KOPT-K1 (cell line): ENCODE measurements at regions not wholly inside any gene's neighbourhood (a gene's known extent, or its start where the extent isn't known, plus 50 kb on each side); places are given as distances from the start of the nearest gene placed in this dataset.
"Not testable (repeated sequence)": the region's sequence is repeated elsewhere in the genome, so short reads cannot be mapped to it uniquely, and the experiment has no call there.

Experiments
- H3K27ac ChIP-seq: fragments of 200-600 bp; sonication (generic); 2 replicates; pipeline ENCODE4 v1.5.1; 2016; ENCODE audit warnings: antibody characterized with exemption, mild to moderate bottlenecking, low read depth, low read length; ENCODE audit not compliant: poor library complexity, severe bottlenecking
- H3K36me3 ChIP-seq: fragments of 200-600 bp; sonication (generic); 2 replicates; pipeline ENCODE4 v1.5.1; 2017; ENCODE audit warnings: antibody characterized with exemption, mild to moderate bottlenecking, low read length, moderate library complexity; ENCODE audit not compliant: insufficient read depth
- H3K9me3 ChIP-seq: fragments of 200-600 bp; sonication (generic); 2 replicates; pipeline ENCODE4 v1.5.1; 2017; ENCODE audit warnings: antibody characterized with exemption, low read length, mild to moderate bottlenecking; ENCODE audit not compliant: insufficient read depth, poor library complexity, severe bottlenecking

- Histone ChIP-seq H3K27ac (peak overlapping the region; percentile 95), H3K36me3 (peaks cover 20% of the 10 kb centered on the region), H3K9me3 (peaks cover 2% of the 10 kb centered on the region)
Observed at GRCh38 chr2:39923455-39923854, 144.4 kb upstream of the THUMPD2 start.

GRCh38 chr2:39922679-39923405 lies 143.8 kb upstream of the THUMPD2 start:
- Histone ChIP-seq H3K27ac (peak overlapping the region; percentile 95), H3K9me3 (no peaks in the 10 kb centered on the region), H3K36me3 (0 out of 2 replicates have a peak, but pooled peaks cover 15% of the 10 kb centered on the region)

GRCh38 chr2:39920307-39920801 lies 141.3 kb upstream of the THUMPD2 start:
- Histone ChIP-seq H3K36me3 (0 out of 2 replicates have a peak, but pooled peaks cover under 1% of the 10 kb centered on the region), H3K9me3 (no peaks in the 10 kb centered on the region), H3K27ac (peak overlapping the region; percentile 95)

GRCh38 chr2:39919511-39920306 lies 140.7 kb upstream of the THUMPD2 start:
- Histone ChIP-seq H3K27ac (peak overlapping the region; percentile 95), H3K36me3 (no peaks in the 10 kb centered on the region), H3K9me3 (no peaks in the 10 kb centered on the region)

GRCh38 chr2:39918886-39919285 lies 139.8 kb upstream of the THUMPD2 start:
- Histone ChIP-seq H3K9me3 (no peaks in the 10 kb centered on the region), H3K36me3 (no peaks in the 10 kb centered on the region), H3K27ac (peak overlapping the region; percentile 95)

GRCh38 chr2:39917371-39917770 lies 138.3 kb upstream of the THUMPD2 start:
- H3K36me3 ChIP-seq, H3K9me3 ChIP-seq: not testable (repeated sequence)
- peak overlapping the region; percentile 95 for H3K27ac ChIP-seq

GRCh38 chr2:39914949-39915348 lies 135.9 kb upstream of the THUMPD2 start:
- no peaks in the 10 kb centered on the region for H3K36me3 ChIP-seq
- no peak overlapping the region for H3K27ac ChIP-seq
- H3K9me3 ChIP-seq, result no peaks in the 10 kb centered on the region

- no peaks in the 10 kb centered on the region for H3K36me3 ChIP-seq
- no peaks in the 10 kb centered on the region for H3K9me3 ChIP-seq
- H3K27ac ChIP-seq, result peak overlapping the region; percentile 43
Observed at GRCh38 chr2:39913648-39914461, 134.8 kb upstream of the THUMPD2 start.

GRCh38 chr2:39902103-39902502 lies 123.0 kb upstream of the THUMPD2 start:
- Histone ChIP-seq H3K9me3 (no peaks in the 10 kb centered on the region), H3K36me3 (no peaks in the 10 kb centered on the region), H3K27ac (no peak overlapping the region)

- Histone ChIP-seq H3K36me3 (no peaks in the 10 kb centered on the region), H3K27ac (no peak overlapping the region), H3K9me3 (no peaks in the 10 kb centered on the region)
Observed at GRCh38 chr2:39898934-39899333, 119.9 kb upstream of the THUMPD2 start.

GRCh38 chr2:39897273-39897672 lies 118.2 kb upstream of the THUMPD2 start:
- H3K36me3 ChIP-seq, result no peaks in the 10 kb centered on the region
- H3K27ac ChIP-seq, result no peak overlapping the region
- H3K9me3 ChIP-seq, result no peaks in the 10 kb centered on the region

- Histone ChIP-seq H3K36me3 (no peaks in the 10 kb centered on the region), H3K9me3 (no peaks in the 10 kb centered on the region), H3K27ac (no peak overlapping the region)
Observed at GRCh38 chr2:39894082-39894481, 115.0 kb upstream of the THUMPD2 start.

GRCh38 chr2:39893616-39894015 lies 114.6 kb upstream of the THUMPD2 start:
- no peak overlapping the region for H3K27ac ChIP-seq
- no peaks in the 10 kb centered on the region for H3K36me3 ChIP-seq
- no peaks in the 10 kb centered on the region for H3K9me3 ChIP-seq

- Histone ChIP-seq H3K36me3 (no peaks in the 10 kb centered on the region), H3K9me3 (no peaks in the 10 kb centered on the region)
Observed at GRCh38 chr2:39881948-39882347, 102.9 kb upstream of the THUMPD2 start.

GRCh38 chr2:39881494-39881893 lies 102.4 kb upstream of the THUMPD2 start:
- no peaks in the 10 kb centered on the region for H3K9me3 ChIP-seq
- no peaks in the 10 kb centered on the region for H3K36me3 ChIP-seq
- no peak overlapping the region for H3K27ac ChIP-seq

More at GRCh38 chr2:39881948-39882347, 102.9 kb upstream of the THUMPD2 start:
- H3K27ac ChIP-seq, result no peak overlapping the region
